Body of pancreas (tissue), 4 donors: ENCODE measurements at regions not wholly inside any gene's neighbourhood (a gene's known extent, or its start where the extent isn't known, plus 50 kb on each side); places are given as distances from the start of the nearest gene placed in this dataset.
"Not testable (repeated sequence)": the region's sequence is repeated elsewhere in the genome, so short reads cannot be mapped to it uniquely, and the experiment has no call there.

Experiments
- ATAC-seq: fragments of 150-250 bp; one replicate; pipeline ENCODE4 v1.9.1; 2016
- DNase-seq, 4 donors: peaks; one replicate each; pipeline ENCODE4 v3.0.0-alpha.2; 2019
- H3K27ac ChIP-seq, 4 donors: fragments of 200-600 bp; sonication (generic); 1 replicate in 3 of 4; 2 replicates in 1 of 4; pipeline versions ENCODE4 v1.5.1 to v1.6.1; 2016 to 2019; ENCODE audit warnings: mild to moderate bottlenecking in 1 of 4, mixed read lengths in 1 of 4, moderate library complexity in 1 of 4
- H3K27me3 ChIP-seq, 2 donors: fragments of 200-600 bp; sonication (generic); one replicate each; pipeline ENCODE4 v1.6.0; 2016; ENCODE audit warnings: mild to moderate bottlenecking in 1 of 2
- H3K36me3 ChIP-seq, 2 donors: fragments of 200-600 bp; sonication (generic); replicated peaks in 1 of 2; 2 replicates each; pipeline ENCODE4 v1.5.1; 2016; ENCODE audit warnings: low read depth in 2 of 2; ENCODE audit not compliant: insufficient read depth in 1 of 2
- H3K4me1 ChIP-seq: fragments of 200-600 bp; sonication (generic); one replicate; pipeline ENCODE4 v1.6.0; 2016
- H3K4me3 ChIP-seq, 2 donors: fragments of 200-600 bp; sonication (generic); 1 replicate in 1 of 2; 2 replicates in 1 of 2; pipeline ENCODE4 v1.5.1; 2016 to 2019
- H3K9me3 ChIP-seq, 3 donors: fragments of 200-600 bp; sonication (generic); 1 replicate in 2 of 3; 2 replicates in 1 of 3; pipeline ENCODE4 v1.5.1; 2016
- CTCF ChIP-seq, 7 experiments: fragments of 450-650 bp in 4 of 7; fragments of 200-600 bp in 3 of 7; sonication (generic) in 3 of 7; IDR thresholded peaks; one replicate each; pipeline ENCODE4 v1.5.1; 2016 to 2019; ENCODE audit warnings: antibody characterized with exemption in 7 of 7
- POLR2A ChIP-seq, 3 donors: fragments of 450-650 bp; IDR thresholded peaks; one replicate each; pipeline ENCODE4 v1.6.1; 2016; ENCODE audit warnings: antibody characterized with exemption in 3 of 3, mild to moderate bottlenecking in 2 of 3
- WGBS, 2 donors: methylation state at CpG; one replicate each; pipeline ENCODE4 v1.1.5; 2017; 5-methylcytosine and 5-hydroxymethylcytosine counted together
- intact Hi-C: fragments of 100-400 bp; cut with DNase I; formaldehyde crosslinking; loops from one replicate; pipeline ENCODE4 v1.15.1; 2023

- Histone ChIP-seq H3K36me3 (no peaks in the 10 kb centered on the region), H3K9me3 (no peaks in the 10 kb centered on the region), H3K27me3 (no peaks in the 10 kb centered on the region), H3K27ac (no peak overlapping the region), H3K4me1 (peaks cover 26% of the 10 kb centered on the region), H3K4me3 (no peak overlapping the region)
- DNase-seq, result no peak
- no peak for TF ChIP-seq POLR2A (IDR thresholded peaks at IDR 0.05)
- no peak for TF ChIP-seq CTCF (IDR thresholded peaks at IDR 0.05)
- intact Hi-C loops, result no loop called here
- no peak for ATAC-seq
- 3 to 9% methylated on average over 6 of the region's 6 CpGs for WGBS, 2 donors
Observed at GRCh38 chr2:131674174-131674507, 146.5 kb downstream of the CCDC74A start.

GRCh38 chr2:131681611-131682121 lies 154.0 kb downstream of the CCDC74A start:
- H3K9me3 ChIP-seq, H3K36me3 ChIP-seq, intact Hi-C loops, H3K27me3 ChIP-seq: not testable (repeated sequence)
- peaks cover 33% of the 10 kb centered on the region for H3K4me1 ChIP-seq
- H3K4me3 ChIP-seq, result peak overlapping the region; percentile 34 to 80
- ATAC-seq (peak; percentile 13), DNase-seq (peak in 1 of 4 donors; percentile 26)
- WGBS, 2 donors, result 32 to 49% methylated on average over 2 to 9 of the region's 10 CpGs
- peak overlapping the region; percentile 37 to 89 (median 80) for H3K27ac ChIP-seq

- H3K27ac ChIP-seq, result peak overlapping the region; percentile 37 to 89 (median 80)
- ATAC-seq, result peak; percentile 94
- no peaks in the 10 kb centered on the region for H3K9me3 ChIP-seq
- peak overlapping the region; percentile 34 to 80 for H3K4me3 ChIP-seq
- no peaks in the 10 kb centered on the region for H3K27me3 ChIP-seq
- H3K4me1 ChIP-seq, result peaks cover 33% of the 10 kb centered on the region
- 0 to 1% methylated on average over 25 to 45 of the region's 51 CpGs for WGBS, 2 donors
- peak in 4 of 7 experiments; percentile 12 to 38 (median 23) for TF ChIP-seq CTCF (IDR thresholded peaks at IDR 0.05)
- TF ChIP-seq POLR2A (IDR thresholded peaks at IDR 0.05), result peak; percentile 34 to 62 (median 53)
- H3K36me3 ChIP-seq, result no peaks in the 10 kb centered on the region
- intact Hi-C loops, result no loop called here
- peak; percentile 84 to 92 (median 89) for DNase-seq
Observed at GRCh38 chr2:131682122-131682944, 154.6 kb downstream of the CCDC74A start.

GRCh38 chr2:131682945-131683330 lies 155.2 kb downstream of the CCDC74A start:
- intact Hi-C loops, H3K36me3 ChIP-seq, H3K9me3 ChIP-seq, H3K27me3 ChIP-seq: not testable (repeated sequence)
- H3K4me1 ChIP-seq, result peaks cover 33% of the 10 kb centered on the region
- DNase-seq (peak in 2 of 4 donors; percentile 27 to 59), ATAC-seq (peak; percentile 26)
- 3 to 7% methylated on average over 9 of the region's 9 CpGs for WGBS, 2 donors
- H3K27ac ChIP-seq, result peak overlapping the region in 3 of 4 donors; percentile 79 to 89 (median 82)
- peak overlapping the region; percentile 34 to 80 for H3K4me3 ChIP-seq

- DNase-seq, H3K27me3 ChIP-seq, ATAC-seq, intact Hi-C loops, H3K4me3 ChIP-seq, H3K9me3 ChIP-seq, H3K36me3 ChIP-seq: not testable (repeated sequence)
- peaks cover 33% of the 10 kb centered on the region for H3K4me1 ChIP-seq
- H3K27ac ChIP-seq, result peak overlapping the region in 1 of 4 donors; percentile 35
- WGBS, 2 donors, result 30 to 35% methylated on average over 4 of the region's 4 CpGs
Observed at GRCh38 chr2:131684631-131685316, 157.1 kb downstream of the CCDC74A start.

- WGBS, 2 donors, result 43 to 51% methylated on average over 6 of the region's 6 CpGs
- H3K36me3 ChIP-seq, H3K27me3 ChIP-seq, intact Hi-C loops, H3K9me3 ChIP-seq, H3K4me3 ChIP-seq: not testable (repeated sequence)
- peaks cover 33% of the 10 kb centered on the region for H3K4me1 ChIP-seq
- ATAC-seq (peak; percentile 56), DNase-seq (peak; percentile 60 to 87 (median 69))
- peak in 4 of 7 experiments; percentile 28 to 53 (median 34) for TF ChIP-seq CTCF (IDR thresholded peaks at IDR 0.05)
- H3K27ac ChIP-seq, result peak overlapping the region in 1 of 4 donors; percentile 35
Observed at GRCh38 chr2:131686164-131686893, 158.6 kb downstream of the CCDC74A start.

- H3K4me3 ChIP-seq, DNase-seq, H3K27me3 ChIP-seq, H3K36me3 ChIP-seq, ATAC-seq, H3K9me3 ChIP-seq, H3K27ac ChIP-seq, intact Hi-C loops: not testable (repeated sequence)
- H3K4me1 ChIP-seq, result peaks cover 30% of the 10 kb centered on the region
Observed at GRCh38 chr2:131686894-131687238, 159.2 kb downstream of the CCDC74A start.

GRCh38 chr2:131689066-131689465 lies 161.4 kb downstream of the CCDC74A start:
- H3K36me3 ChIP-seq, H3K27me3 ChIP-seq, intact Hi-C loops, H3K27ac ChIP-seq, H3K4me3 ChIP-seq, ATAC-seq, DNase-seq, H3K9me3 ChIP-seq: not testable (repeated sequence)
- H3K4me1 ChIP-seq, result peaks cover 20% of the 10 kb centered on the region
- WGBS, 2 donors, result 100% methylated on average over 1 of the region's 2 CpGs; no CpG with 5 or more reads in 1 of the 2 donors
